Activated B cell treated with CpG ODN at 0.5 μM for 24 hours (primary cell): ENCODE measurements at regions not wholly inside any gene's neighbourhood (a gene's known extent, or its start where the extent isn't known, plus 50 kb on each side); places are given as distances from the start of the nearest gene placed in this dataset.

ENCODE experiments used
- ATAC-seq: fragments of 200-7000 bp; cut with Tn5 transposase; one replicate; pipeline ENCODE4 v1.10.0; 2021; ENCODE audit warnings: low read depth, mild to moderate bottlenecking, moderate library complexity
- CTCF ChIA-PET: fragments of 350-600 bp; sonication (Branson Sonifier 250); formaldehyde crosslinking; loops from one replicate; lab custom pipeline; 2021; ENCODE audit warnings: antibody characterized with exemption; lab: Charles Lee
- POLR2A ChIA-PET: fragments of 350-600 bp; sonication (Branson Sonifier 250); formaldehyde crosslinking; loops from one replicate; lab custom pipeline; 2021; ENCODE audit warnings: antibody characterized with exemption; lab: Charles Lee
- DNase-seq: peaks from one replicate; pipeline ENCODE4 v3.0.0; 2022
- H3K27ac Mint-ChIP-seq: one replicate; pipeline ENCODE4 v1.8.0; 2020; ENCODE audit warnings: mixed read lengths
- H3K27me3 Mint-ChIP-seq: one replicate; pipeline ENCODE4 v1.8.0; 2021; ENCODE audit warnings: mixed read lengths
- H3K36me3 Mint-ChIP-seq: one replicate; pipeline ENCODE4 v1.8.0; 2021; ENCODE audit warnings: low read depth, mixed read lengths
- H3K4me1 Mint-ChIP-seq: one replicate; pipeline ENCODE4 v1.8.0; 2021; ENCODE audit warnings: mixed read lengths
- H3K4me3 Mint-ChIP-seq: one replicate; pipeline ENCODE4 v1.8.0; 2020; ENCODE audit warnings: mild to moderate bottlenecking, mixed read lengths
- H3K9me3 Mint-ChIP-seq: one replicate; pipeline ENCODE4 v1.8.0; 2020; ENCODE audit warnings: mixed read lengths
- intact Hi-C: fragments of 100-400 bp; cut with micrococcal nuclease; formaldehyde crosslinking; loops from one replicate; pipeline ENCODE4 v1.15.1; 2024
- TF ChIP-seq, protein P1 (sequence below): fragments of 200-600 bp; IDR thresholded peaks from one replicate; pipeline ENCODE4 v1.8.0; 2022; ENCODE audit warnings: antibody characterized with exemption, mild to moderate bottlenecking

DNA sequence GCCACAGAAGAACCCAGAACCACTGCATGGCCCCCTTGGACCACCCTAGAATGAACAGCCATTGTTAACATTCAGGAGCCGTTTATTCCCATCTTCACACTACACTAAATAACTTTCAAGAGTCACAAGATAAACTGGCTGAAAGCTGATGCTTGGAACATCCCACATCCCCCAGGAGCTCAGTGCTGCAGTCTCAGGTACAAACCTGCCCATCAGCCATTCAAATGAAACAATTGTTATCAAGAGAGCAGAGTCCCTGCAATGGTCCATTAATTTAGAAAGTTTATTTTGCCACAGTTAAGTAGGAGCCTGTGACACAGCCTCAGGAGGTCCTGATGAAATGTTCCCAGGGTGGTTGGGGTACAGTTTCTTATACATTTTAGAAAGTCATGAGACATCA lies 123.8 kb upstream of the ZNF91 start:
- peaks cover 3% of the 10 kb centered on the region for H3K9me3 Mint-ChIP-seq

DNA sequence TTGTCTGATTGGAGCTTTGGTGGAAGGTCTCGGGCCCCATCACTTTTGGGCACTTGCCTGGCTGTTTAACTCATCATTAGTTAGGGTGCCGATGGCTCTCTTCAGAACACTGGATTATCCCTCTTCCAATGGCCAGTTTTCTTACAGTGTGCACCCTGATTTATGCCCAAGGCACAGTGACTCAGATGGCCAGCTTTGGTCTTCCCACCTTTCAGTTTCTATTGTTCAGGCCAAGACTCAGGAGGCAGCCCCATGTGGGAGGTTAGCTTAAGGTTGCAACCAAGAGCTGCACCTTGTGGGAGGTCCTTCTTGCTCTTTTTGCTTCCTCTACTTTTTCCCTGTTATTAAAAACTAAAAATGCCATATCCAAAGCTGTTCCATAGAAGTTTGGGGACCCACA lies 121.0 kb upstream of the ZNF91 start:
- ATAC-seq (no peak), DNase-seq (no peak)
- H3K36me3 Mint-ChIP-seq, result no peaks in the 10 kb centered on the region
- H3K4me1 Mint-ChIP-seq, result no peaks in the 10 kb centered on the region
- intact Hi-C loops, result no loop called here
- no peak overlapping the region for H3K27ac Mint-ChIP-seq
- ChIA-PET CTCF (no interaction called here), POLR2A (no interaction called here)
- H3K4me3 Mint-ChIP-seq, result no peak overlapping the region
- H3K27me3 Mint-ChIP-seq, result no peaks in the 10 kb centered on the region
- TF ChIP-seq, protein P1, sequence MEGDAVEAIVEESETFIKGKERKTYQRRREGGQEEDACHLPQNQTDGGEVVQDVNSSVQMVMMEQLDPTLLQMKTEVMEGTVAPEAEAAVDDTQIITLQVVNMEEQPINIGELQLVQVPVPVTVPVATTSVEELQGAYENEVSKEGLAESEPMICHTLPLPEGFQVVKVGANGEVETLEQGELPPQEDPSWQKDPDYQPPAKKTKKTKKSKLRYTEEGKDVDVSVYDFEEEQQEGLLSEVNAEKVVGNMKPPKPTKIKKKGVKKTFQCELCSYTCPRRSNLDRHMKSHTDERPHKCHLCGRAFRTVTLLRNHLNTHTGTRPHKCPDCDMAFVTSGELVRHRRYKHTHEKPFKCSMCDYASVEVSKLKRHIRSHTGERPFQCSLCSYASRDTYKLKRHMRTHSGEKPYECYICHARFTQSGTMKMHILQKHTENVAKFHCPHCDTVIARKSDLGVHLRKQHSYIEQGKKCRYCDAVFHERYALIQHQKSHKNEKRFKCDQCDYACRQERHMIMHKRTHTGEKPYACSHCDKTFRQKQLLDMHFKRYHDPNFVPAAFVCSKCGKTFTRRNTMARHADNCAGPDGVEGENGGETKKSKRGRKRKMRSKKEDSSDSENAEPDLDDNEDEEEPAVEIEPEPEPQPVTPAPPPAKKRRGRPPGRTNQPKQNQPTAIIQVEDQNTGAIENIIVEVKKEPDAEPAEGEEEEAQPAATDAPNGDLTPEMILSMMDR, result no peak
- peaks cover 3% of the 10 kb centered on the region for H3K9me3 Mint-ChIP-seq

More for the DNA sequence above, 123.8 kb upstream of the ZNF91 start:
- POLR2A ChIA-PET, result no interaction called here
- CTCF ChIA-PET, result no interaction called here
- H3K27me3 Mint-ChIP-seq, result no peaks in the 10 kb centered on the region
- H3K27ac Mint-ChIP-seq, result no peak overlapping the region
- no peaks in the 10 kb centered on the region for H3K36me3 Mint-ChIP-seq
- ATAC-seq (no peak), DNase-seq (no peak)
- intact Hi-C loops, result no loop called here
- no peaks in the 10 kb centered on the region for H3K4me1 Mint-ChIP-seq
- TF ChIP-seq, protein P1, result no peak
- H3K4me3 Mint-ChIP-seq, result no peak overlapping the region

DNA sequence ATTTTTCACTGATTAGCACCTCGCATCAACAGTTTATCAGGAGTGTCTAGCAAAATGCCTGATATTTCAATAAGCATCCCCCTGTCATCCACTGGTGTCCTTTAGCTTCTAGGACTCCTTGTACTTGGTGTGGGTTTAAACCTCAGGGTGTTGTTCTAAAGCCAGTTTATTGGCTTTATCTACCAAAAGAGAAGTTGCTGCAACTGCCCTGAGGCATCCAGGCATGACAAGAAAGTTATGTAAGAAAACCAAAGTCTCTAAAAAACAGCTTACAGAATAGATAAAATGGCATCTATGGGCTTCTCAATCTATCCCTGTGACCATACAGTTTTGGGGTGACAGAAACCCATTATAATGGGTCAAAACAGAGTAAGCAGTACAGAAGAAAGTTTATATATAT lies 120.3 kb upstream of the ZNF91 start:
- Mint-ChIP-seq H3K4me3 (no peak overlapping the region), H3K9me3 (peaks cover 3% of the 10 kb centered on the region), H3K36me3 (no peaks in the 10 kb centered on the region), H3K4me1 (no peaks in the 10 kb centered on the region), H3K27ac (no peak overlapping the region), H3K27me3 (no peaks in the 10 kb centered on the region)
- intact Hi-C loops, result no loop called here
- ChIA-PET POLR2A (no interaction called here), CTCF (no interaction called here)
- TF ChIP-seq, protein P1, result no peak
- ATAC-seq (no peak), DNase-seq (no peak)

DNA sequence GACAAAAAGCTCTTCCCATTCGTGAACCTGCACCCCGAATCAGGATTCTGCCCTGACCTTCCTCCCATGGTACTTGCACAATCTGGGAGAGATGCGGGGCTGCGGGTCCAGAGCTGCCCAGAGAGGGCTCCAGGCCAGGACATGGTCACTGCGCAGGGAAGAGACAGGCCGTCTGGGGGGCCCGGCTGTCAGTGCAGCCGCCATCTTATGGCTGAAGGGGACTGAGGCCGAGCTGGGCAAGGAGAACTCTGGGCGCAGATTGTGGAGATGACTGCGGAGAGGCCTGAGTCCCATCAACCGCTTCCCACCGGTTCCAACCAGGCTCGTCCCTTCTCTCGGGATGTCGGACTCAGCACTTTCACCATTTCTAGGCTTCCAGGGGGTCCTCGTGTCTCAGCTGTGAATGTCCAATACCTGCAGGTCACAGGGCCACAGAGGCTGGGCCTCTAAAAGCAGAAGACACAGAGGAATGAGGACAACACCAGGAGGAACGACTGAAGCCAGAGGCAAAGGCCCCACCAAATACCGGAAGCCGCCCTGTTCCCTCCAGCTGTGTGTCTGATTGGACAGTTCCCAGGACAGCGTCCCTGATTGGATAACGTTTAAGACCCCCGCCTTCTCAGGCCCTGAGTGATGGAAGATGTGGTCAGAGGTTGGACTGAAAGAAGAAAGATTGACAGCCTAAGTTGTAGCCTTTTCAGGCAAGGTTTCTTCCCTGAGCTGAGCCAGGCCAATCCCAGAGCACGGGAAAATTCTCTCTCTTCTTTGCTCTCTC lies 117.1 kb upstream of the ZNF91 start:
- Mint-ChIP-seq H3K27me3 (no peaks in the 10 kb centered on the region), H3K4me1 (no peaks in the 10 kb centered on the region), H3K36me3 (no peaks in the 10 kb centered on the region), H3K27ac (no peak overlapping the region), H3K4me3 (no peak overlapping the region), H3K9me3 (no peaks in the 10 kb centered on the region)
- intact Hi-C loops, result no loop called here
- ATAC-seq (no peak), DNase-seq (no peak)
- ChIA-PET POLR2A (no interaction called here), CTCF (no interaction called here)
- TF ChIP-seq, protein P1, result no peak

DNA sequence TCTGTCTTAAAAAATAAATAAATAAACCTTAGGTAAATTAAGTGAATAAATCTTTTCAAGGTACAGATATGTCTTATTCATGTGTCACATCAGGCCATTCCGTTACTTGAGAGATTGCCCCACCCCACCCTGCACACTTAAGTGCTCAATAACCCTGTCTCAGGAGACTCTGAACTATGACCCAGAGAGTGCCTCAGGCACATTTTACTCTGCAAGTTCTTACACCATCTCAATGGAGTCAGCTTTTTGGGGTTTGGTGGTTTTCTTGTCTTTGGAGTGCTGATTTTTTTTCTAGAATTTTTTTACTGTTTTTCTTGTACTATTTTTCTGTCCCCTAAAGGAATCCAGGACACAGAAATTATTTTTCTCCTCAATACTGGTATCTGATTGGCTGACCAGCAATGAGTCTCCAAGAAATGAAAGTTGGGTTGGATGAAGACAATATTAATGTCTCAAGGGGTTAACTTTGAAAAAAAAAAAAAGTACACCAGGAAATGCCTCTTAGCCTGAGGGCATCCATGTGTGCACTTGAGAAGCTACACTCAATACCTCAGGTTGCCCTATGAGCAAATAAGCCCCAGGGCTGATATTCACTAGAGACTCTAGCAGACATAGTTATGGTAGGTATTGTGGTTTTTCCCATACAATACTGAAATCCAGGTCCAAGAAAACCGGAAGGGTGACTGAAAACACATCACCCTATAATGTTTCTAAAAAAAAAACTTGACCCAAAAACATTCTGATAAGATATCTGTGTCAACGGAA lies 114.6 kb upstream of the ZNF91 start:
- intact Hi-C loops, result no loop called here
- H3K27me3 Mint-ChIP-seq, result no peaks in the 10 kb centered on the region
- CTCF ChIA-PET, result no interaction called here
- no peaks in the 10 kb centered on the region for H3K9me3 Mint-ChIP-seq
- ATAC-seq (no peak), DNase-seq (no peak)
- POLR2A ChIA-PET, result no interaction called here
- TF ChIP-seq, protein P1, result no peak
- H3K4me1 Mint-ChIP-seq, result no peaks in the 10 kb centered on the region
- H3K4me3 Mint-ChIP-seq, result no peak overlapping the region
- no peak overlapping the region for H3K27ac Mint-ChIP-seq
- H3K36me3 Mint-ChIP-seq, result no peaks in the 10 kb centered on the region
